Spleen (tissue), 7 donors: ENCODE measurements at regions not wholly inside any gene's neighbourhood (a gene's known extent, or its start where the extent isn't known, plus 50 kb on each side); places are given as distances from the start of the nearest gene placed in this dataset.

Experiments
- POLR2A ChIP-seq, 3 donors: fragments of 450-650 bp; IDR thresholded peaks; one replicate each; pipeline ENCODE4 v1.5.1; 2017; ENCODE audit warnings: antibody characterized with exemption in 3 of 3, mild to moderate bottlenecking in 1 of 3
- POLR2AphosphoS5 ChIP-seq, 3 donors: sonication (generic); formaldehyde crosslinking; IDR thresholded peaks; one replicate each; pipeline ENCODE4 v1.5.1; 2017; ENCODE audit warnings: antibody characterized with exemption in 3 of 3
- TF ChIP-seq, protein P1 (sequence below), 11 experiments: fragments of 200-600 bp in 7 of 11; fragments of 450-650 bp in 4 of 11; sonication (generic) in 4 of 11; IDR thresholded peaks in 8 of 11; conservative IDR thresholded peaks in 3 of 11; 1 replicate in 7 of 11; 2 replicates in 4 of 11; pipeline versions ENCODE4 v1.4.0 to v1.8.0; 2016 to 2021; ENCODE audit warnings: antibody characterized with exemption in 11 of 11, inconsistent platforms in 4 of 11, mild to moderate bottlenecking in 1 of 11
- donor health status: DM: no; HTN: no; CAD: no; lungs with moderate emphysema.
- donor health status: DM: no; HTN: no; CAD: no.
- donor health status: DM: no; HTN: no; CAD: no.

DNA sequence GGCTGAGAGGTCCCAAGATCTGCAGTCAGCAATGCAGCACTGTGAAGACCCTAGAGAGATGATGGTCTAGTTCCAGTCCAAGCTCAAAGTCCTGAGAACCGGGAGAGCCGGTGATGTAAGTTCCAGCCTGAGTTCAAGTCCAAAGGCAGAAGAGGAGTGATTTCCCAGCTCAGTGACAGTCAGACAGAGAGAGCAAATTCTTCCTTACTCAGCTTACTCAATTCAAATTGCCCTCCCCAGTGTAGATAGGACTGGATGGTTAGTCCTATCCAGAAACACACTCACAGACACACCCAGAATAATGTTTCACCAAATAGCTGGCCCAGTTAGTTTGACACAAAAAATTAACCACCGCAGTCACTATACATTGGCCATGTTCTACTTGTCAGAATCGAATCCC is 185.5 kb upstream of the MYO3A start:
- TF ChIP-seq, protein P1, sequence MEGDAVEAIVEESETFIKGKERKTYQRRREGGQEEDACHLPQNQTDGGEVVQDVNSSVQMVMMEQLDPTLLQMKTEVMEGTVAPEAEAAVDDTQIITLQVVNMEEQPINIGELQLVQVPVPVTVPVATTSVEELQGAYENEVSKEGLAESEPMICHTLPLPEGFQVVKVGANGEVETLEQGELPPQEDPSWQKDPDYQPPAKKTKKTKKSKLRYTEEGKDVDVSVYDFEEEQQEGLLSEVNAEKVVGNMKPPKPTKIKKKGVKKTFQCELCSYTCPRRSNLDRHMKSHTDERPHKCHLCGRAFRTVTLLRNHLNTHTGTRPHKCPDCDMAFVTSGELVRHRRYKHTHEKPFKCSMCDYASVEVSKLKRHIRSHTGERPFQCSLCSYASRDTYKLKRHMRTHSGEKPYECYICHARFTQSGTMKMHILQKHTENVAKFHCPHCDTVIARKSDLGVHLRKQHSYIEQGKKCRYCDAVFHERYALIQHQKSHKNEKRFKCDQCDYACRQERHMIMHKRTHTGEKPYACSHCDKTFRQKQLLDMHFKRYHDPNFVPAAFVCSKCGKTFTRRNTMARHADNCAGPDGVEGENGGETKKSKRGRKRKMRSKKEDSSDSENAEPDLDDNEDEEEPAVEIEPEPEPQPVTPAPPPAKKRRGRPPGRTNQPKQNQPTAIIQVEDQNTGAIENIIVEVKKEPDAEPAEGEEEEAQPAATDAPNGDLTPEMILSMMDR (IDR thresholded peaks at IDR 0.05 in 8 of 11, conservative IDR thresholded peaks at IDR 0.05 in 3 of 11) = no peak
- TF ChIP-seq POLR2AphosphoS5 (IDR thresholded peaks at IDR 0.05) = no peak
- TF ChIP-seq POLR2A (IDR thresholded peaks at IDR 0.05) = no peak
